ENCODE measurements at regions not wholly inside any gene's neighbourhood (a gene's known extent, or its start where the extent isn't known, plus 50 kb on each side); places are given as distances from the start of the nearest gene placed in this dataset.

DNA sequence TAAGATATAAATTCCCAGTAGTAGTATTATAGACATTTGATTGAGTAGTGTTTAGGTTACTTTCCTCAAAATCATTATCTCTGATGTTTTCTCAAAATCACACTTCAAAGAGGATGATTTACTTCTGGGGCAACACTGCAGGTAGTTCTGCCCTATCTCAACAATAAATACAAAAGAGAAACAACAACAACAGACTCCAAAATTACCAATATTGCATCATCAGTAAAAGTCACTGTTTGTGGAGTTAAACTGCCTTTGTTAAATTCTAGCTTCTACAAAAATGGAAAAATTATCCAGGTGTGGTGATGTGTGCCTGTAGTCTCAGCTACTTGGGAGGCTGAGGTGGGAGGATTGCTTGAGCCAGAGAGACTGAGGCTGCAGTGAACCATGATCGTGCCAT, 637.6 kb upstream of the ZNF608 start:
- DNase-seq (ENCODE audit: low spot score): no peak

DNA sequence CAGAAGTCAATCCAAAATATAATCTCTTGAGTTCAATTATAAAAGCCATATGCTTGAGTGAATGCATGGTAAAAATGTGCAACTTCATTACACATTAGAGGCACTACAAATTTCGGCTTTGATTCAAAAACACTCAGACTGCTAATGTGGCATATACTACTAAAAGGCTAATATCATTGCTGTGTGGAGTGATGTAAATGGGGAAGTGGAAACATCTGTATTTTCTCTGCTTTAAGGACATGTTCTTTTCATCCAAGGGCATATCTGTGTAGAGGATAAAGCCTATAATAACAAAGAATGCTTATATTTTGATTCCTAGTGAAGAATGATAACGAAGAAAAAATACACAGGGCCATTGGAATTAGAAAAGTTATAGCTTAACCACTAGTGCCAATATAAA, 643.9 kb upstream of the ZNF608 start:
- no peak for DNase-seq (ENCODE audit: low spot score)

DNA sequence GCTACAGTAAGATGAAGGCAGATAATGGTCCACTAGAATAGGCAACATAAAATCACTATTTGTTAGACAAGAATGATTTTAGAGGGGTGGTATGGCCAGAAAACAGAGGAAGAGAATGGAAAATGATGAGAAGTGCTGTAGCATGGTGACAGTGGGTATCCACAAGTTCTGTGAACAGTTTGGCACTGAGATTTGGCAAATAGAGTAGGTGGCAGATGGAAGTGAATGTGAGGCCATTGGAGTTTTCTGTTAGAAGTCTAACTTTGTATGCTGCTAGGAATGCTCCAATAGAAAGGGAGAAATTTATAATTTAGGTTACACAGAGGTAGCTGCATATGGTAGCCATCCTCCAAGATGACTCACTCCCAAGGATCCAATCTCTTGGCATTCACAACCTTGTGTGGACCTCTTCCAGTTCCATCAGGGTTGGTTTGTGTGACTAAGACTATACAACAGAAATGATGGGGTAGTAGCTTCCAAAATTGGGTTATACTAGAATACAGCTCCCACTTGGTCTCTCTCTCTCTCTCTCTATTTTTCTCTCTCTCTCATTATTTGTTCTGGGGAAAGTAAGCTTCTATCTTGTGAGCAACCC, 646.9 kb upstream of the ZNF608 start:
- DNase-seq (ENCODE audit: low spot score): no peak

DNA sequence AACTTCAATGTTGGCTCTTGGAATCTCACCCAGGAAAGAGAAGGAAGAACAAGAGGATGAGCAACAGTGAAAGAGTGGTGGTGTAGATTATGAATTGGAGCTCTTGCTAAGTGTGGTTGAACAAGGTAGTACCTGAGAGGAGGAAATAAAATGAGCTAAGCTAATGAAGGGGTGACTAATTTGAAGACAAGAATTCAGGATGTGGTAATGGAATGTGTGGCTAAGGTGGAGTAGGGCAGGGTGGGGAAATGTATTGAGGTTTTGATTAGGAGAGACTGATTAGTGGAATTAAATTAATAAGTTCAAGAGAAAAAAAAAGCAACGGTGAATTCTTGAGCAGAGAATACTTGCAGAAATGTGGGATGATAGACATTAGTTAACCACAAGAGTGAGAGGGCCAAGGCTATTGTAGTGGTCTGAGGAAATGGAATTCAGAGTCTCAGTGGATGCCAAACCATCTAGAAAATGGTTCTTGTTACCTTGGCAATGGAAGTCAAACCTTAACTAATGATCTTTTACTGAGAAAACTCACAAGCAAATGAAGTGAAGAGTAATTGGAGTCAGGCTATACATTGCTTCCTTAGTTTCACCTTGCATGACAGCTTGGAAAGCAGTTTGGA, 648.3 kb upstream of the ZNF608 start:
- no peak for DNase-seq (ENCODE audit: low spot score)

DNA sequence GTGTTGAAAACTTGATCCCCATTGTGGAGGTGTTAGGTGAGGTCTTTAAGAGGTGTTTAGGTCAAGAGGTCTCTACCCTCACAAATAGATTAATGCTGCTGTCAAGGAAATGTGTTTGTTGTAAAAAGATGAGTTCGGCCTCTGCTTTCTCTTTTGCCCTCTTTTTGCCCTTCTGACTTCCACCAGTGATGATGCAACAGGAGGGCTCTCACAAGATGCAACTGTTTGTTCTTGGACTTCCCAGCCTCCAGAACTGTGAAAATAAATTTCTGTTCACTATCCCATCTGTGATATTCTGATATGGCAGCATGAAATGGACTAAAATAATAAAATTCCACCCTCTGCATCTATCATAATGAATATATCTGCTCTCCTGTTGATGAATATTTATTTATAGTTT, 650.0 kb upstream of the ZNF608 start:
- no peak for DNase-seq (ENCODE audit: low spot score)

DNA sequence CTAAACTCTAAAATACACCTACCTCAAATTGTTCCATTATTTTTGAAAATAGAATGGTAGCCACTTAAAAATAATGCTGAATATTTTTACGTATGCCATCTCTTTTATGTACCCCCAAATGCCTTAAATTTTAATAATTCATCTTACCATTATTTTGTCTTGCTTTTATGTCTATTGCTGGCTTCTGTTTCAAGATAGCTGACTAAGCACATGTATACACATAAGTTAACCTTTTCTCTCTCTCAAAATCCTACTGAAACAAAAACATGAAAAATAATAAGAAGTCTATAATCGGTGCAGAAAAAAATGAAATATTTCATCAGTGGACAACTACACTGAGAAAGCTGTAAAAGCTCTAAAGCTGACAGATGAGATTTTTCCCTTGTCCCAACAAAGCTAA, 652.0 kb upstream of the ZNF608 start:
- no peak for DNase-seq (ENCODE audit: low spot score)

DNA sequence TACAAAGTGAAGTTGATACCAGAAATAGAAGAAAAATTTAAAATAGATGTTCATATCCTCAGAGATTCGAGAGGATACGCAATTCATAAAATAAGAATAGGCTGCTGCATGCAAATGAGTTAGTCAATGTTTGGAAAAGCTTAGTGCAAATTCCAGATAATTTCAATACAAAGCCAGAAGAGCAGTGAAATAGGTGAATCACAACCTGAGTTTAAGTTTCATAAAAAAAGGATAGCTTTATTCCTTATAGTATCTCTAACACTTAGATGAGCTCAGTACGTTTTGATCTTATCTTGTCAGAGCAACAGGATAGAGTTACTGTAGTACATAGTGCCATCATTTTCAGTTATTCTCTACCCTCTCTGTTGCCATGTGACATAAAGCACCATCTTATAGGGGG, 653.4 kb upstream of the ZNF608 start:
- DNase-seq (ENCODE audit: low spot score): no peak

DNA sequence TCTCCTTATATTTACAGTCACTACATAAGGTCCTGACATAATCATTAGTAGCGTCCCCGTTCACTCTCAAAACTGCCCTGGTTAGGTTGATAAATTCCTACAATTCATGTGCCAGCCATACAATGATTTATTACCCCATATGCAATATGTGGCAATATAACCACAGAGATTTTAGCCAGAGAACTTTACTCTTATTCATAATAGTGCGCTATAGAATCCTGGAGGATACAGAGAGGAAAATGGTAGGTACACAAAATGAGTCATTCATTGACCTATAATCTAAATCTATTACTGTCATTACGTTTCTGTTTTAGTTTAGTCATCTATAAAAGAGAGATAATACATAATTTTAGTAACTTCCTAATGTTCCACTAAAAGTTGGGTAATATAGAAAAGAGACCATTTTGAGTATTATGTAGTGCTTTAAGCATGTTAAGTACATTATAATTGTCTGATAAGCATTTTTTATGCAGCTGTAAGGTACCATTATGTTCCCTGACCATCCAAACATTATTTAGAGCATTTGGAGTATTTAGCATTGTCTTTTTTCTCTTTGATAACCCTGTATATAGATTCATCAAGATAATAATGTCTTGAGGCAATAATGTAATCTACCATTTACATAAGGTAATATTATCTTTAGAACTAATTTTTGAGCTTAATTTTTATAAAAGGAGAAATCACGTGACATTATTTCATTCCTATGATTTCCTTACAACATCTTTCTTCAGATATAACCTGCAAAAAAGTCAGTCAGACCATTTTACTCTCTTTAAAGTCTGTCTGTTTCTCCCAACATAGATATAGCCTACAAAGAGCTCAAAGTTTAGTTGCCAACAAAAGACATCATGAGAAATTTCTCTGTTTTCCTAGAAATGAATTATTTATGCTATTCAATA, 655.5 kb upstream of the ZNF608 start:
- DNase-seq (ENCODE audit: low spot score): no peak

DNA sequence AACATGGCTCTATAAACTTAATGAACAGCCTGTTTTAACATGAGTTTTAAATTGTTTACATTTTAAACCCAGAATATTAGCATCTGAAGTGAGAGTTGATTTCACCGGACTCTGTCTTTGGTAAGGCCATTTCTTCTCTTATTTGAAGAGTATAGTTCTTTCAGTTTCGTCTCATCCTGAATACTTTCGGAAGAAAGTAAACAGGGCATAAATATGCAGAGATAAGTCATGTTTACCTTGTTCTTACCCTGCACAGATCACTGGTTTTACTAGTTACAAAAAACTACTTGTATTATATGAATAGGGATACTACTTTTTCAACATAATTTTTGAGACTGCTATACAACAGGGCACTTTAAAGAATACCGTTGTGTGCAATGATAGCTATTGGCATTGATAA, 656.3 kb upstream of the ZNF608 start:
- DNase-seq (ENCODE audit: low spot score): no peak

DNA sequence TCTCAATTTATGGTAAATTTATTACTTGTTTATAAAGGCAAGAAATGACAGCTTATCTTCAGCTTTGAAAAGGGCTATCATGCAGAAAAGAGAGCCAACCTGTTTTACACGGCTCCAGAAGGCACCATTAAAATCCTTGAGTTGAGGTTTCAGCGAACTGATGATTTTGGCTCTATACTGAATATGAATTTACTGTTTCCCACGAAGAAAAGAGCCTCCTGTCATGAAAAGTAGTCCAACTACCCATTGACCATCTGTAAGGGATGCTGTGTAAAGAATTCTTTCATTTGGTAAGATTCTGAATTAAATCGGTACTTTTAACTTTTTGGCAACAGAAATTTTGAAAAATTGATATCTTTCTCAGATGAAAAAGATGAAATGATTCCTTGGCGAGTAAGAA, 657.6 kb upstream of the ZNF608 start:
- no peak for DNase-seq (ENCODE audit: low spot score)

DNA sequence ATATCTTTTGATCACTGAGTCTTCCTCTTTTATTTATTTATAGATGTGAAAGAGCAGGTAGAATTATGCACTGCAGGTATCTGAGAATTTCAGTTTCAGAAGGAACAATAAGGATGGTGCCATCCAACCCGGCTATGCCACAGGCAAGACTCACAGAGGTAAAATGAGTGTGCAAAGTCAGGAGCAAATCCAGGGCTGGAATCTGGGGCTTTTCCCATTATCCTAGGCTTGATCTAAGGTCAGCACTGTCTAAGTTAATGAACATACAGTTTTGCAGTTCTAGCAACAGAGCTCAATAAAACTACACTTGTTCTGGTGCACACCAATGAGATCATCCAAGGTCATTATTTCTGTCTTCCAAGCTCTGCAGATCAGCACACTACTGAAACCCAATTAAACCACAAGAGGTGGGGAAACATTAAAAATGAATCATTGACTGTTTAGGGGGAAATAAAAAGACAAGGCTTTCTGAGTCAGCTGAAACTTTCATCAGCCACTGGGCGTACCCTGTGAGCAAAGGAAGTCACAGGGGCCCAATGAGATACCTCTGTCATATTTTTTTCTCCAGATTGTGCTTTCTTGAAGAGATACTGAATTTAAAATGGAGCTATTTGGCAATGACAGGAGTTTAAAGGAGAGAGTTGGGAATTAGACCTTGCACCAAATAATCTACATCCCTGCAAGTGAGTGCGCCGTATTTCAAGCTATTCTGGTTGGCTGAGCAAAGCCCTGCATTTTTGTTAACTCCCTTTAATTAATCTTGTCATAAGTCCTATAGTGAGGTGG, 662.2 kb upstream of the ZNF608 start:
- DNase-seq (ENCODE audit: low spot score): peak; percentile 87

DNA sequence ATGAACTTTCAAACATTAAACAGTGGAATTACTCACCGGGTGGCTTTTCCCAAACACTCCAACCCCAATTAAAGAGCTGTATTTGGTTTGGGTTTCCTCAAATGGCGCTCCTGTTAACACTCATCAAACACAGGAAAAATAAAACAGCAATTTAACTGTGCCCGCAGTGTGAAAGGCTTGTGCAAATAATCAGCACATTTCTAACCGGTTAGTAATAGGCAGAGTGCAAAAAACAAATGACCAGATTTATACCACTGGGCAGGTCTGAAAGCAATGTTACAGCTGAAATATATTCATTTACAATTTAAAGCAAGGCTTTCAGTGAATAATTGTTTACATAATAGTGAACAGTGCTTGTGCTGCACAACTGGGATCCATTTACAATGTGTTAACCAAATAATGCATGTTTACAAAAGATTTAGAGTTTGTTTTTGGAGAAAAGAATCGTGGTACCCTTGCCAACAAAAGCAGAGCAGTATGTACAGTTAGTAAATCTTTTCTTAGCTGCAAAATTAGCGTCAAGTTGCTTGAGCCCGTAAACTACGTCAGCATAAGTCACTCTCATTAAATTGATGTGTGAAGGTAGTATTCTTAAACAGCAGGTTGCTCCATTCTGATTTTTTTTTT, 662.9 kb upstream of the ZNF608 start:
- DNase-seq (ENCODE audit: low spot score): no peak

DNA sequence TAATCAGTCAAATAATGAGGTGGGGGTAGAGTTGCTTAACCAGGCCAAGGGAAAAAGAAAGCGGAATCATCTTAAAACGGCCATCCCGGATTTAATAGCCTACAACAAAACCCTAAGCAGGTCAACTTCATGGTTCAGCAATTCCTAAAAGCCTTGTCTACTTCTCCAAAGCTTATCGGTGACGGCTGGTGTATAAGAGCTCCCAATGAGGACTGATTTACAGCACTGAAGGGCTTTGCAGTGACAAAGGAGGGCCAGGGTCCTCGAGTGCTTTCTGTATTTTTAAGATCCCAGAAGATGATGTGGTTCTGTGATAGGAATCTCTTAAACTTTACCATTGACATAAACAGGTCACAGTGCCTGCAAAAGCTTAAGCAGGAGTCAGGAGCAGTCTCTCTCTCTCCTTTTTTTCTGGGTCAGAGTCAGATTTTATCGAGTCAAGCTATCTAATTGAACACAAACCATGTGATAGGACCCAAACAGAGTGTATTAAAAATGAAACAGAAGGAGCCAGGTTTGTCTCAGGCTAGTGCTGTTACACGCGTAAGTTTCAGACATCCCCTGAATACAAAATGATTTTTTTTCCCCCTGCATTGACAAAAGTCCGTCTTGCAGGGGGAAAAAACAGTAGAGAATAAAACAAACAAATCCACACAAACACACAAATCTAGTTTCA, 663.6 kb upstream of the ZNF608 start:
- DNase-seq (ENCODE audit: low spot score): no peak

DNA sequence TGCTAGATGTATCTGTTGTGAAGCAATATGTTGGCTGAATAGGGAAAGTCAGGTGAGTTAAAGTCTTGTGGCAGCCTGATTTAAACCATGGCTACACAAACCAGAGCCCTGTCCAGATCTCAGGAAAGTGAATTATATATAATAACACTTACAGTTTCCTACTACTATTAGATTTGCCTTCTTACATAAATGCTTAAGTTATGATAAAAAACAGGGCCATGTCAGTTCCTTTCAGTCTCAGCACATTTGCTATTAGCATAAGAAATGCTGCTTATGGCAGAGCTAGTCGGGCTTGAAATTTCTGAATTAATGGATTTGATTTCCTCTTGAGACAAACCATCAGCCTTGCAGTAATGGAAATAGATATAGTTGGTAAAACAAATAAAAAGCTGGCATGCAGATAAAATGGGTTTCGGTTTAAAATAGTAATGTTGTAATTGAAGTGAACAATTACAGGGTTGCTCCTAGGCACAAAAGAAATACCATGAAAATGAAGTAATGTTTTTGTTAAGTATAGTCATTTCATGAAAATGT, 664.2 kb upstream of the ZNF608 start:
- DNase-seq (ENCODE audit: low spot score): peak; percentile 26

DNA sequence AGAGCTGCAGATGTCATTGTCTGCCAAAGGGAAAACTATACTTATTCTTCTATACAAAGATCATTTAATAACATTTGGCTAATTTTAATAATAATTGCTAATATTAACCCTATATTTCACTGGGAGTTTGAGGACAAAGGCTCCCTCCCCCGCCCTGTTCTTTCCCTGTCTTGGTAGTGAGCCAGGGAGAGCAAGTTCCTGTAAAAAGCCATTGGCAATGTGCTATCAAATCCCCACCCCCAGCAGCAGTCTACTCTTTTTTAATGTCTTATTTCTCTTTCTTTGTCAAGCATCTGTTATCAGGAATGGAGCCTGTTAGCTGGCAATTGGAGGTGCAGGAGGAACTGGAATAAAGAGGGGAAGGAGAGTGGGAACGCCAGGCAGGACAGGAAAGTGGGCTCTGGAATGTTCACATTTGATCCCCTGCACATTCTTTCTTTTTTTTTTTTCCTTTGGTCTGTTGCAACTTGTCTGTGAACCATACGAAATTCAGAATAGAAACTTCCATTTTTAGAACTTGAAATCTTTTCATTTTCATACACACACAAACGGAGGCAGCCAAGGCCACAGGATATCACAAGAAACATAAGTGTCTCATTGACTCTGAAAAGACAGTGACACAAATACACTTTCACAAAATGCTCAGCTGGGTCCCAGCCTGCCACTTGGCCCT, 664.8 kb upstream of the ZNF608 start:
- no peak for DNase-seq (ENCODE audit: low spot score)

DNA sequence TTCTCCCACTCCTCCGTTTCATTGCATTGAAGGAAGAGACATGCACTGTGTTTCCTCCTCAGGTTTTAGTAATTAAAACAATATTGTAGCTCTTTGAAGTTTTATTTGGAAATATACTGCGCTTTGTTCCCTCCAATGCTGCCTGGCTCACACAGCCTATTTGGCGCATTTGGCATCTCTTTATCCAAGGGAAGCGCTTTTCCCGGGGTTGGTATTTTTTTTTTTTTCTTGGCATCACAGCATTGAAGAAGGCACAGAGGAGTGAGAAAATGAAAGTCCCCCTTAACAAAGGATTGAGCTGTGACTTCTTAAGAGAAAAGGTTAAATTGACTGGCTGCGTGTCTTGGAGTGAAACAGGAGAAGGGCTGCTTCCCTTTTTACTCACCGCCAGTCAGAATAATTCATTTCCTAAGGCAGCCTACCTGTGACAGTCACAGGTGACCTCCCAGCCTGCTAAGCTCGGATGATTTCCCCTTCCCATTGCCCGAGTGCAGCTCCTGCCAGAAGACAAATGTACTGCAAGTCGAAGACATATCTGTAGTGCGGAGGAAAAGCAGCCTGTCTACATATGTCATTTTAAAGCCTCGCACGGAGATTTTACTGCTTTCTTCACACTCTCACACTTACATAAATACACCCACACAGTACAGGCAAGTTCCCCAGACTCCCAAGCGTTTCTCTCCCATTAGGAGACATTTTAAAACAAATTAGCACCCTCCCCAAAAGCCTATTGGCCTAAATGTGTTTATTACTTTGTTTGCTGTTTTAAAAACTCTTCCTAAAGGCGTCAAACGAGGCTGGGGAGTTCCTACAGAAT, 665.5 kb upstream of the ZNF608 start:
- no peak for DNase-seq (ENCODE audit: low spot score)

DNA sequence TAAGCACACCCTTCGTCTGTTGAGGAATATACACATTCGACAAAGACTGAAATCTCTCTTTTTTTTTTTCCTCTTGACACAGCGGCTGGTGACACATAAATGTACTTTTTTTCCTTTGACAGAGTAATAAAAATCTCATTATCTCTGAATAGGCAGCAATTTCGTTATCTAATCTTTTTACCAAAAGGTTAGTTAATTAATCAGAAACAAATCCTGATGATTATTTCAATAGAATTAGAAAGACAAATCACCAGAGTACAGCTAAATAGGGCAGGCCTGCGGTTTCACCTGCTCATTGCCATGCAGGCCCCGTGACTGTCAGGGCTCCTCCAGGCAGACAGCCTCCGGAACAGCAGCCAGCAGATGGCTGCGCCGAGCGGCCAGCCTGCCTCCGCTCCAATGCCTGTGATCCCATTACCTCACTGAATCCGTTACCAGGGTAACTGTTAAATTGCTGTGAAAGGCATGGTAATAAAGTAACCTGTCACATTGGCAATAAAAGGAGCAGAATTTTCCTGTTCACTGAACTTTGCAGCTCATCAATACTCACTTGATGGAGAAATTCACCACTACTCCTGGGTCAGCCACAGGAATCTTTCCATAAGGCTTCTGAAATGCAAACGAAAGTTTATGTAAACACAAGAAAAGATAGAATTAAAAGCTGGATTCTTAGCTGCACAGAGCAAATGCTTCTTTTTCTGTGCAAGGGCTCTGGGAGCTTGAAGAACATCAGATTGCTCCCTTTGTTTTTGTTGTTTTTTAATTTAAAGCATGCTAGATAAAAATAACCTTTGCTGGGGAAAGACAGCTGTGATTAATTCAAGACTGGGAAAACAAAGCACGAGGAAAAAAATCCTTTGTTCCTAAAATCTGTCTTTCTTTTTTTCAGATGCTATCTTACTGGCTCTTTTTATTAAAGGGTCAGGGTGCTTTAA, 666.4 kb upstream of the ZNF608 start:
- DNase-seq (ENCODE audit: low spot score): peak; percentile 49

DNA sequence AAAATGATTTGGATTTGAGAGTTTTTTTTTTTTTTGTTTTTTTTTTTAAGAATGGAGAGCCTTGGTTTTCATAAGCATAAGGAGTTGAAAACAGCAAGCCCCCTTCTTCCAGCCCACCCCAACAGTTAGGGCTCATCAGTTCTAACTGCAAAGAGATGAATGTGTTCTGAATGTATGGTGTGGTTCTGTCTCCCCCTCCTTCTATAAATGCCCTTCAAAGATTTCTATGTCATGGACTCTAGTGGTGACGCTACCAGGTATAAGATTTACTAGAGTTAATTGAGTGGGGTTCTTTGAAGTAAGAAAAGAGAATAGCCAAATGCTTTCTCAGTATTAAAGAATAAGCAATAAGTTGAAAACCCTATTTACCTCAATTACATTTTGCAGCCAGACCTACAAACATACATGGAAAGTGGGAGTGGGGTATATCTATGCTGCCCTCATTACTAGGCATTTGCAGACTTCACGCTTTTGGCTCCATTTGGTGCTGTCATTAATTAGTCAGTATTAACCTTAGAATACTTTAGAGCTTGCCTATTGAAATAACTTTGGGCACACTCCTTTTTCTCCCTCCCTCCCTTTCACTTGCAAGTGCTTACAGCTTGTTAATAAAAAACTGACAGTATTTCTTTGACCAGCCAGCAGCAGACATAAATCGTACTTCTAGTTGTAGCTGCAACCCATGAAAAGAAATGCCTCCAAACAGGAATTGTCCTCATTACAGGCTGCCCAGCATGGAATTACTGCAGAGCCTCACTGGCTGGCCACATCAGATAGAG, 667.2 kb upstream of the ZNF608 start:
- no peak for DNase-seq (ENCODE audit: low spot score)
